SHP77 (cell line): ENCODE measurements at regions not wholly inside any gene's neighbourhood (a gene's known extent, or its start where the extent isn't known, plus 50 kb on each side); places are given as distances from the start of the nearest gene placed in this dataset.
"Not testable (repeated sequence)": the region's sequence is repeated elsewhere in the genome, so short reads cannot be mapped to it uniquely, and the experiment has no call there.

Experiments
- DNase-seq, 2 experiments: peaks; one replicate each; lab custom pipeline; 2025; lab: John Stamatoyannopoulos, UW

GRCh38 chr12:58310809-58311622 lies 369.6 kb downstream of the ATP23 start:
- no peak for DNase-seq

- no peak for DNase-seq
These were observed 371.9 kb downstream of the ATP23 start for GRCh38 chr12:58313091-58313855.

- DNase-seq = no peak
These were observed 373.2 kb downstream of the ATP23 start for GRCh38 chr12:58314610-58315009.

- no peak for DNase-seq
These were observed 375.6 kb downstream of the ATP23 start for GRCh38 chr12:58316926-58317325.

GRCh38 chr12:58321414-58321813 lies 380.0 kb downstream of the ATP23 start:
- no peak for DNase-seq

GRCh38 chr12:58323676-58324075 lies 382.3 kb downstream of the ATP23 start:
- DNase-seq = no peak

- no peak for DNase-seq
These were observed 384.2 kb downstream of the ATP23 start for GRCh38 chr12:58325561-58325960.

- no peak for DNase-seq
These were observed 385.2 kb downstream of the ATP23 start for GRCh38 chr12:58326534-58326933.

- not testable (repeated sequence) for DNase-seq
These were observed 395.3 kb downstream of the ATP23 start for GRCh38 chr12:58336581-58337242.

GRCh38 chr12:58337539-58337938 lies 396.2 kb downstream of the ATP23 start:
- DNase-seq = not testable (repeated sequence)

GRCh38 chr12:58341791-58342190 lies 400.4 kb downstream of the ATP23 start:
- DNase-seq = no peak

GRCh38 chr12:58342736-58343135 lies 401.4 kb downstream of the ATP23 start:
- DNase-seq = no peak

- peak; percentile 7 to 36 for DNase-seq
These were observed 404.8 kb downstream of the ATP23 start for GRCh38 chr12:58346032-58346632.

- DNase-seq = no peak
These were observed 405.8 kb downstream of the ATP23 start for GRCh38 chr12:58347188-58347587.

- no peak for DNase-seq
These were observed 406.3 kb downstream of the ATP23 start for GRCh38 chr12:58347691-58348090.

- no peak for DNase-seq
These were observed 407.8 kb downstream of the ATP23 start for GRCh38 chr12:58349161-58349560.

- DNase-seq = no peak
These were observed 415.4 kb downstream of the ATP23 start for GRCh38 chr12:58356794-58357193.

GRCh38 chr12:58357511-58357910 lies 416.1 kb downstream of the ATP23 start:
- DNase-seq = no peak

- no peak for DNase-seq
These were observed 417.0 kb downstream of the ATP23 start for GRCh38 chr12:58358369-58358768.

- DNase-seq = no peak
These were observed 417.7 kb downstream of the ATP23 start for GRCh38 chr12:58359084-58359483.

- no peak for DNase-seq
These were observed 419.7 kb downstream of the ATP23 start for GRCh38 chr12:58361056-58361455.

GRCh38 chr12:58363971-58364370 lies 422.6 kb downstream of the ATP23 start:
- no peak for DNase-seq
